Right forelimb (tissue), 1 donor: ENCODE measurements at regions not wholly inside any gene's neighbourhood (a gene's known extent, or its start where the extent isn't known, plus 50 kb on each side); places are given as distances from the start of the nearest gene placed in this dataset.
"Not testable (repeated sequence)": the region's sequence is repeated elsewhere in the genome, so short reads cannot be mapped to it uniquely, and the experiment has no call there.

ENCODE experiments used
- DNase-seq: peaks from one replicate; pipeline ENCODE4 v3.0.0-alpha.2; 2018

- DNase-seq = no peak
Observed at GRCh38 chr9:87338088-87338989, 159.3 kb upstream of the DAPK1 start.

DNA sequence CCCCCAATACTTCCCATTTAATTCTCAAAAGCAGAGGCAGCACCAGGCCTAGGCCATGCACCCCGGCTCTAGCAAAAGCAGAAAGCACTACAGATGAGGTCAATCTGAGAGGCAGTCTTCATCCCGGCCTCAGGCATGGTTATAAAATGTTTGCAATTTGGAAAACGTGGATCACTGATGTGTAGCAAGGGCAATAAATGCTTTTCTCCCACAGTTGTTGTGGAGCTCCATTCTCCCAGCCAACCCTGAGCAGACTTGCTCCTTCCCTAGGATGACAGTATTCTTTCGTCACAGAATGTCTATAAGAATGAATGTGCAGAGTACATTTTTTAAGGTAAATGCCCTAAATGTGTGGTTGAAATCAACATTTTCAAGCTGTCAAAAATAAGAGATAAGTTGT lies 157.3 kb upstream of the DAPK1 start:
- no peak for DNase-seq

GRCh38 chr9:87342743-87343142 lies 154.9 kb upstream of the DAPK1 start:
- DNase-seq = no peak

GRCh38 chr9:87343816-87344430 lies 153.7 kb upstream of the DAPK1 start:
- no peak for DNase-seq

GRCh38 chr9:87346061-87346665 lies 151.5 kb upstream of the DAPK1 start:
- DNase-seq = no peak

- DNase-seq = no peak
Observed at GRCh38 chr9:87350915-87351314, 146.8 kb upstream of the DAPK1 start.

GRCh38 chr9:87353301-87353700 lies 144.4 kb upstream of the DAPK1 start:
- DNase-seq = no peak

DNA sequence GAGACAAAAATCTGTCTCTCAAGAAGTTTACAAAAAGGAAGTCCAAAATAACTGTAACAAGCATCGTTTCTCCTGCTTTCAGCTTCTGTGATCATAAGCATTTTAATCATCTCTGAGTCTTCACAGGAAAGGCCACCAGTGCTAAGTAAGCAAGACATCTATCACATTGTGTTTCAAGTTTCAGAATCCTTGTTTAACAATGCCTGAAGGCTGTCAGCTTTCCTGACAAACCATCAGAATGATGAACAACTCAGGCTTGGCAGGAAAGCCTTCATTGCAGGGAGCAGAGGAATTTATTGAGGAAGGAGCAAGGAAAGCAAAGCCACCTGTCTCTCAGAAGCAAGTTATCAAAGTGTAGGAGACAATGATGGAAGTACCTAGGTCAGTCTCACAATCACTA lies 143.5 kb upstream of the DAPK1 start:
- no peak for DNase-seq

GRCh38 chr9:87357600-87357999 lies 140.1 kb upstream of the DAPK1 start:
- DNase-seq = no peak

GRCh38 chr9:87359264-87359663 lies 138.4 kb upstream of the DAPK1 start:
- DNase-seq = no peak

DNA sequence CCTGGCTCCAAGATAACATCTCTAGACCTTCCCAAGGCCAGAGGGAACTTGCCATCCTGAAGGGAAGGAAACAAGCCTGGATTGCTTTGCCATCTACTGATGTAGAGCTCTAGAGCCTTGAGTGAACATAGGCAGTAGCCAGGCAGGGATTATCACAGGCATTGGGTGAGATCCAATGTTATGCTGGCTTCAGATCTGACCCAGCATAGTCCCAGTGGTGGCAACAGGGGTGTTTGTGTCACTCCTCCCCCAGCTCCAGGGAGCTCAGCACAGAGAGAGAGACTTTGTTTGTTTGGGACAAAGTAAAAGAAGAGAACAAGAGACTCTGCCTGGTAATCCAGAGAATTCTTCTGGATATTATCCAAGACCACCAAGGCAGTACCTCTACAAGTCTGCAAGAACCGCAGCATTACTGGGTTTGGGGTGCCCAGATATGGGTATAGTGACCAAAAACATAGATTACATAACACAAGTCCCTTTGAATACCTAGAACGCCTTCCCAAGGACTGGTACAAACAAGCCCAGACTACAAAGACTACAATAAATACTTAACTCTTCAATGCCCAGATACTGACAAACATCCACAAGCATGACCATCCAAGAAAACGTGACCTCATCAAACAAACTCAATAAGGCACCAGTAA lies 137.6 kb upstream of the DAPK1 start:
- DNase-seq = no peak

DNA sequence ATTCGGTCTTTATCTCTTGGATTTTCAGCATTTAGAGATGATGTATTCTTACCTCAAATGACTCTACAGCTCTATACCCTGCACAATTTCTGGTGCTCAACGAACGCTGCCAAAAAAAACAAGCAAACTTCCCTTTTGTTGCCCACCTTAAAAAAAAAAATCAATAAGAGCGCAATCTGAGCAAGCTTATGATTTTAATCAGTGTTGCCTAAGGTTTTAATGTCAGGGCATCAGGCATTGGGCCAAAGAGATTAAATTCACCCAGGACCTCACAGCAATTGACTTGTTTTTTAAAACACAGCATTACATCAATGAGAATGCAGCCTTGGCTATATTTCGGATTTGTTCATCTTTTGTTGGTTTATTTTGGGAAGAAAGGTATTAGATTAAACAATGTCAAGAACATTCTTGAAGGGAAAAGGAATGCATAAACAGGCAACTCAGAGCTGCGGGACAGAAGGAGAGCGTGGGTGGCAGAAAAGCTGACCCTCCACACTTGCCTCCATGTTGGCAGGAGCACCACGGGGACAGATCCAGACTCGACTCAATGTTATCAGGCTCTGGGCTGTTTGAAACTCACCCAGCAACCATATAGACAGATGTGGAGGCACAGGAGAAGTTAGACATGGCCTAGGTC lies 127.5 kb upstream of the DAPK1 start:
- no peak for DNase-seq

DNA sequence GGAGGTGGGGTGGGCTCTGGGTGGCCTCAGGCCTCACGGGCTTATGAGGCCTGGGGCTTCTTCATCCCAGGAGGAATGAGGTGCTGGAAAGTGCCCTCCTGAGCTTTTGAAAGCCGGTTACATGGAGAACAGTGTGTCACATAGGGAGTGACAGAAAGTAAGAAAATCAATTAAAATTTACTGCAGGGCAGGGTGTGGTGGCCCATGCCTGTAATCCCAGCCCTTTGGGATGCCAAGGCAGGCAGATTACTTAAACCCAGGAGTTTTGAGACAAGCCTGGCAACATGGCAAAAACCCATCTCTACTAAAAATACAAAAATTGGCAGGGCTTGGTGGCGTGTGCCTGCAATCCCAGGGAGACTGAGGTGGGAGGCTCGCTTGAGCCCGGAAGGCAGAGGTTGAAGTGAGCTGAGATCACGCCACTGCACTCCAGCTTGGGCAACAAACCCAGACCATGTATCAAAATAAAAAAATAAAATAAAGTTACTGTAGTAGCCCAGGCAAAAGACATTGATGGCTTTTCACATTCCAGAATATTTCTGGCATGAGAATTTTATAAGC lies 125.8 kb upstream of the DAPK1 start:
- DNase-seq = no peak

DNA sequence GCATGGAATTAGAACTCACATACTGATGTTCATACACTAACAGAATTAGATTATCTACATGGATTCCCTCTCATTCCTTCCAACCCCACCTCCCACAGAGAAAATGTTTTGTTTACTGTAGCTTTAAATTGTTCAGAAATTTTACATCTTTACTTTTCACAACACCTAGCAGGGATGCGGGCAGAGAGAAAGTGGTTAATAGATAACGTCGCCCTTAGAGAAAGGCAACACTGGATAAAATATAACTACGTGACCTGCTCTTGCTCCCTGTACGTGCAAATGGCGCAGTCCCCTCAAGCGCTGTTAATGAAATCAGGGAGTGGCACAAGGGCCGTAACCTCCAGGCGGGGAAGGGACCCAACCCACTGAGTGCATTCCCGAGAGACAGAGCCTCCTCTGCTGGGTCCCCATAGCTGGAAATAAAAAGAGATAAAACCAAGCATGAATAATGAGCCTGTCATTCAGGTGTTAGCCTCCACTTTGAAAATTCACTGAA lies 125.3 kb upstream of the DAPK1 start:
- no peak for DNase-seq

GRCh38 chr9:87374023-87374919 lies 123.4 kb upstream of the DAPK1 start:
- DNase-seq = not testable (repeated sequence)

DNA sequence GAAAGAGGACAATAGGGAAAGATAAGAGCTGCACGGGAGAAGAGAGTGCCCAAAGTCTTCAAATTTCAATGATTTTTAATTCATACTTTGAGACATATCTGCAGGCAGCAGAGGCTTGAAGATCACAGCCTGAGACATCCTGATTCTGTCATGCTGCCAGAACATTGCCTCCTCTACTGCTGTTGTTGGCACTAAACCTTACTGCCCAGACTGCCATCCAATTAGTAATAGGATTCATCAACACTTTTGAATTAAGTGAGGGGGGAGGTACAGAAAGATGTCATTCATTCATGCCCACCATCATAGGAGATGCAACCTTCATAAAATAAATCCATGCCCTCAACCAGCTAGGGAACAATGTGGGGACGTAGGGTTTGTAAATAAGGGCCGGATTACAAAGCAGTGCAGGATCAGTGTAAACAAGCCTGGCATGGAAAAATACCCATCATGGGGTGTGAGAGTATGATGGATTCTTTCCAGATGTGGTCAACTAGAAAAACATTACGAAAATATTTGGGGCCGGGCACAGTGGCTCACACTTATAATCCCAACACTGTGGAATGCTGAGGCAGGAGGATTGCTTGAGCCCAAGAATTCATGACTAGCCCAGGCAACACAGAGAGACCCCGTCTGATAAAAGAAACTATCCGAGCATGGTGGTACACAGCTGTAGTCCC lies 122.1 kb upstream of the DAPK1 start:
- no peak for DNase-seq

GRCh38 chr9:87378676-87379075 lies 119.0 kb upstream of the DAPK1 start:
- no peak for DNase-seq

GRCh38 chr9:87379300-87379699 lies 118.4 kb upstream of the DAPK1 start:
- DNase-seq = no peak

DNA sequence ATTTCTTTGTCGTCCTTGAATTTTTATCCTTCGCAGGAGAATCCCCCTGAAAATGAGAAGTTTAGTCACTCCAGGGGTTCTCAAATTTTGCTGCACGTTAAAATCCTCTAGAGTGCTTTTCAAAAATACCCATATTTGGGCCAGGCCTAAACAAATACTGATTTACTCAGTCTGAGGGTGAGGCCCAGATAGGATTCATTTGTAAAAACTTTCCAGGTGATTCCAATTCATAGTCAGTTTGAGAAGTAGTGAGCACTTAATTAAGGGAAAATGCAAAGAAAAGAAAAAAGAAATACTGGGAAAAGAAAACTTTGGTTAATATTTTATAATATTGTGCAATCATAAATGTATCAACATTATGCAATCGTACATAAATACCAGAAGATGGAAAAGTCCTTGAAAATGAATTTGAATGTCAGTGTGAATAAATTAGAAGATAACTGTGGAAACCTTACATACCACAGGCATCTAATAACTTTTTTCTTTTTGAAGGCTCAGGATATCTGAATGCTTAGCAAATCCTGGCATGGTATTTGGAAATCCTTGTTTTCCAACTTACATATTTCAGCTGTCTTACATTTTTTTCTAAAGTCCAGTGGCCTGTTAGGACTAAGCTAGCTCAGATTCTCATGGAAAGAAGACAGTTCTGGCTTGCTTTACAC lies 116.5 kb upstream of the DAPK1 start:
- no peak for DNase-seq

DNA sequence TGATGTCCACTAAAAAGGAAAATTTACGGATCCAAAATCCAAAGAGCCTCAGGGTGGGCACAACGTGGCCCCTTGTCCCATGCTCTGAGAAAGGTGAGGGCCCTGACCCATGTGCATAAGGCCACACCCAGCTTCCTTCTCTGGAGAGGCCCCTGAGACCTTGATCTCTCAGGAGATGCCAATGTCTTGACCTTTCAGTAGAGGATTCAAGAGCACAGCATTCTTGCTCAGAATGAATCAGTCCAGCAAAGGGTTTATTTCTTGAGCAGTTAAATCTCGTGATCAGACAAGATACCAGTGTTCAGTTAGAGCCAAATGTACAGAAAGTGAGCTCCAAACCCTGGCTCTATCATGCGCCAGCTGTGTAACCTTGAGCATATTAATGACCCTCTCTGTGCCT lies 115.9 kb upstream of the DAPK1 start:
- no peak for DNase-seq
